Activated CD4-positive, alpha-beta T cell treated with anti-CD3 and anti-CD28 coated beads, Interleukin-2, amount 50 U/mL, for 4 hours (primary cell): ENCODE measurements at regions not wholly inside any gene's neighbourhood (a gene's known extent, or its start where the extent isn't known, plus 50 kb on each side); places are given as distances from the start of the nearest gene placed in this dataset.
"Not testable (repeated sequence)": the region's sequence is repeated elsewhere in the genome, so short reads cannot be mapped to it uniquely, and the experiment has no call there.

ENCODE experiments used
- DNase-seq, 2 experiments: peaks; one replicate each; pipeline ENCODE4 v3.0.0-alpha.2; 2020

GRCh38 chr2:195270466-195271039 lies 386.5 kb upstream of the SLC39A10 start:
- no peak for DNase-seq

DNA sequence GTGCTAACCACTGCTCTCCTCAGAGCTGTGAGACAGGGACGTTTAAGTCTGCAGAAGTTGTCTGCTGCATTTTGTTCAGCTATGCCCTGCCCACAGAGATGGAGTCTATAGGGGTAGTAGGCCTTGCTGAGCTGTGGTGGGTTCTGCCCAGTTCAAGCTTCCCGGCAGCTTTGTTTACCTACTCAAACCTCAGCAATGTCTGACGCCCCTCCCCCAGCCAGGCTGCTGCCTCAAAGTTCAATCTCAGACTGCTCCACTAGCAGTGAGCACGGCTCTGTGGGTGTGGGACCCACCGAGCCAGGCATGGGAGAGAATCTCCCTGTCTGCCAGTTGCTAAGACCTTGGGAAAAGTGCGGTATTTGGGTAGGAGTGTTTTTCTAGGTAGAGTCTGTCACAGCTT lies 387.8 kb upstream of the SLC39A10 start:
- no peak for DNase-seq

DNA sequence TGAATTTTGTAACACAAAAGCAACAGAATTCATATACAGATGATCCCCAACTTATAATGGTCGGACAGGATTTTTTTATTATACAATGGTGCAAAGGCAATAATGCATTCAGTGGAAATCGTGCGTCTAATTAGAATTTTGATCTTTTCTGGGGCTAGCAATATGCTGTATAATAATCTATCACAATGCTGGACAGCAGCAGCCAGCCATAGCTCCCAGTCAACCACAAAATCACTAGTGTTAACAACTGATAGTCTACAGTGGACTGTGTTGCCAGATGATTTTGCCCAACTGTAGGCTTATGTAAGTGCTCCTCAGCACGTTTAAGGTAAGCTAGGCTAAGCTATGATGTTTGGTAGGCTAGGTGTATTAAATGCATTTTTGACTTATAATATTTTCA lies 399.0 kb upstream of the SLC39A10 start:
- no peak for DNase-seq

DNA sequence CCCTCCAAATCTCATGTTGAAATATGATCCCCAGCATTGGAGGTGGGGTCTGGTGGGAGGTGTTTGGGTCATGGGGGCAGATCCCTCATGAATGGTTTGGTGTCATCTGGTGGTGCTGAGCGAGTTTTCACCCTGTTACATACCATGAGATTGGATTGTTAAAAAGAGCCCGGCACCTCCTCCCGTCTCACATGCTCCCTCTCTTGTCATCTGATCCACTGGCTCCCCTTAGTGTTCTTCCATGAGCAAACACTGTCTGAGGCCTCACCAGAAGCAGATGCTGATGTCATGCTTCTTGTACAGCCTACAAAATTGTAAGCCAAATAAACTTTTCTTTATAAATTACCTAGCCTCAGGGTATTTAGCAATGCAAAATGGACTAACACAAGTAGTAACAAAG lies 405.0 kb upstream of the SLC39A10 start:
- DNase-seq, result no peak

DNA sequence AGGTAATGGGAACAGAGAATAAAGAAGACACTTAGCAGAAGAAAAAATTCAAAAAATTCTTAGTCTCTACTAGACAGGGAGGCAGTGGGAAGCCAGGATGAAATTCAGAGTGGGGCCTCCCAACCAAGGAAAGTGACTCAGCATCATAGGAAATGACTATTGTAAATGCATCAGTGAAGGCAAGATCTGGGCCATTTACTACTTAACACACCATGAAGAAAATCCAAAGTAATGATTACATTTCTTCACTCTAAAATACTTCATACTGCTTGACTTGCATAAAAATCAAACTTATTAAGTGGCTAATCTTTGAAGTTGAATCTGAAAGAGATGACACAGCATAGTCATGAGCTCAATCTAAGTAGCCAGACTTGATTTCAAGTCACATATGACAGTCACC lies 405.8 kb upstream of the SLC39A10 start:
- no peak for DNase-seq

DNA sequence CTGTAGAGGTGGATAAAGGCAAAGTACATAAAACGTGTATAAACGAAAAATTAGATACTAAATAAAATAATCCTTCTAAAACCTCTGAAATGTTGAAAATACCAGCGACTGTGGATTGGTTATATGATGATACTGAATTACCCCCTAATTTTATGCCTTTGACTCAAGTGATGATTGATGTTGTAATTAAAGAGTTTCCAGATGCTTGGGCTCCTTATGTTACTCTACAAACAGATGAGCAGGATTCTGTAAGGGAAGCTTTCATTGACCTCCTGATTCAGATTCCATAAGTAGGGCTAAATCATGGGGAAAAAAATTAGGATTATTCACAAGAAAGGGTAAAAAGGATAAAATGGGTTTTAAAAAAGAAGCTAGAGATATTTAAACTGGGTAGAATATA lies 418.2 kb upstream of the SLC39A10 start:
- DNase-seq, result no peak

- DNase-seq, result no peak
Measured at GRCh38 chr2:195238379-195238778, 418.6 kb upstream of the SLC39A10 start.

DNA sequence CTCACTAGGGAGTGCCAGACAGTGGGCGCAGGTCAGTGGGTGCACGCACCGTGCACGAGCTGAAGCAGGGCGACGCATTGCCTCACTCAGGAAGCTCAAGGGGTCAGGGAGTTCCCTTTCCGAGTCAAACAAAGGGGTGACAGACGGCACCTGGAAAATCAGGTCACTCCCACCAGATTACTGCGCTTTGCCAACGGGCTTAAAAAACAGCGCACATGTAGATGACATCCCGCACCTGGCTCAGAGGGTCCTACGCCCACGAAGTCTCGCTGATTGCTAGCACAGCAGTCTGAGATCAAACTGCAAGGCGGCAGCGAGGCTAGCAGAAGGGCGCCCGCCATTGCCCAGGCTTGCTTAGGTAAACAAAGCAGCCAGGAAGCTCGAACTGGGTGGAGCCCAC lies 428.5 kb upstream of the SLC39A10 start:
- DNase-seq, result not testable (repeated sequence)

DNA sequence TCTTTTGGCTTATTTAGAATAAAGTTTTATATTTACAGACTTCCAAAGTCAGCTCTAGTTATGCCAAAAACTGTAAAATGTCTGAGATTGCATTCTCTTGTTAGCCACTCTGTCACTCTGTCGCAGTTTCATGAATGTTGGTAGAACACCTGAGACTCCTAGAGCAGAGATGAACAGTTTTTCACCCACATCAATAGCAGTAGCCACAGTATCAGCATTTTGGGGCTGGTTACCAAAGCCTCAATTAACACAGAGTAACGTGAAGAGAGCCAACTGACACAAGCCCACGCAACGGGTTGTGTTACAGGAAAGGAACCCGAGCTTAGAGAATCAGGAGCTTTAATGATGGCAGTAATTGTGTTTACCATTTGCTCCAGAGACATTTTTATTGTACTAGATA lies 443.0 kb upstream of the SLC39A10 start:
- DNase-seq, result no peak

DNA sequence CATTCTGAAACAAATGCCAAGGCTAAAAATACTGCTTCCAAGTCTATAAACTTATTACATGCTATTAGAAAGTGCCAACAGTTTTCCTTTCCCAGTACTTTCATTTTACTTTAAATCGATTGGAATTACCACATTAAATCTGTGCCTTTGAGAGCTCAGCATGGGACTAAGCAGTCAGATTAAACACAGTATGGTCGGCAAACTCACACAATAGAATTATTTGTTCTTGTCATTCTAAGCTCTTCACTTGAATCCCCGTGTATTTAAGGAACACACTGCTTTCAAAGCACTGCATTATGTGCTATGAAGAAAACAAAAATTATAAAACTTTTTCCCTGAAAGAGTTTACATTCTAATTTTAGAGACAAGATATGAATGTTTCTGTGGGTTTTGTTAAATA lies 444.4 kb upstream of the SLC39A10 start:
- no peak for DNase-seq

GRCh38 chr2:195202163-195202845 lies 454.7 kb upstream of the SLC39A10 start:
- no peak for DNase-seq

- DNase-seq, result no peak
Measured at GRCh38 chr2:195199864-195200263, 457.2 kb upstream of the SLC39A10 start.

- DNase-seq, result no peak
Measured at GRCh38 chr2:195181059-195181705, 475.8 kb upstream of the SLC39A10 start.

- DNase-seq, result no peak
Measured at GRCh38 chr2:195168369-195168768, 488.7 kb upstream of the SLC39A10 start.

DNA sequence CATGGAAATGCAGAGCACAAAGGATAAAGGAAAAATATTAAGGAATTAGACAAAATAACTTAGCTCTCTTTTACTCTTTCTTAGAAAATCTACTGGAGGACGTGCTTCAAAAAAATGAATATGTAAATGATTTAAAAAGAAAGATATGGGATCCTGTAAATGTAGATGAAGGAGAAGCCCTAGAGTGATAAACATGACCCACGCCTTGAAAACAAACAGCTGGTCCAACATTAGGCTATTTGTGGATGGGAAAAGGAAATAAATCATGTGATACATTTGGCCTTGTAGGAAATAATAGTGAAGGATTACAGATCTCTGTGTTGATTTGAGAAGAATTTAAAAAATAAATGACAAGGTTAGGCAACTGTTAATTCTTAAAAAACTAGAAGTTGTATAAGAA lies 492.1 kb upstream of the SLC39A10 start:
- no peak for DNase-seq

DNA sequence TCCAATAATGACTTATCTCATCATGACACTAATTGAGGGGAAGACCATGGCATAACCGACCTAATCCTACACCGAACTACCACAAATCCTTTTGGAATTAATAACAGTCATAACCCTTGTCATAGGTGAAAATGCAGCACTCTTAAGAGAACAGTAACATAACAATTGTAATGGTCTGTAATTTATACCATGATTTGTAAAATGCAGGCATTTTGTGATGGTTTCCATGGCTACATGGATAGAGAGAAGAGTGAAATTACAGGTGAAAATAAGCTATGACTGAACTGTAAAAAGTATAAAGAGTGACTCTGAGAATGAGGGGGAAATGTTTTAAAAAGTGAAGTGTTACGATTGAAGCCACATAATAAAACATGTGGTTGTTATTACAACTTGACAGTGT lies 494.1 kb upstream of the SLC39A10 start:
- no peak for DNase-seq

DNA sequence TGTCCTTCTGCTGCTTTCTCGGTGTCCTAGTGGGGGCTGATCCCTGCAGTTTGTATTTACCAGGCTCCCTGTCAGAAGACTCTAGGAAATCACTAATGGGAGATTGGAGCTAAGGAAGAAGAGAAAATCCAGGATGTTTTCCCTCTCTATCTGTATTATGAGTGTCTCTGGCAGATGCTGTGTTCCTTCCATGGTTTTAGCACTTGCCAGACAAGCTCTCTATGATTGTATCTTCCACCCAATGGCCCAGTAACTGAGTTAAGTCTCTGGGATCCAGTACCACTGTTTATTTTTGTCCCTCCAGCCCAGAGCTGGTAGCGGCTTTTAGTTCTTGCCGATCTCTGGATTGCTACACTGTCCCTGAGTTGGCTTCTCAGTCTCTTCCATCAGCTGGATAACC lies 494.8 kb upstream of the SLC39A10 start:
- no peak for DNase-seq

DNA sequence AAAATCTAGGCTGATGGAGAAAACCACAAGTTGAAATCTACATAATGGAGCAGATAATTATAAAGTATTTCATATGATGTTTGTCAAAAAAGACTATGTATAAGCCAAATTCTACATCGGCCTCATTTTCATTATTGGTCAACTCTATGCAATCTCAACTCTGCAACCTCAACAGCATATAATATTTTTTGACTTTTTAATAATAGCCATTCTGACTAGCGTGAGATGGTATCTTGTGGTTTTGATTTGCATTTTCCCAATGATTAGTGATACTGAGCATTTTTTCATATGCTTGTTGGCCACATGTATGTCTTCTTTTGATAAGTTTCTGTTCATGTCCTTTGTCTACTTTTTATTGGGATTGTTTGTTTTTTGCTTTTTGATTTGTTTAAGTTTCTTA lies 496.1 kb upstream of the SLC39A10 start:
- DNase-seq, result no peak

- no peak for DNase-seq
Measured at GRCh38 chr2:195151711-195152110, 505.3 kb upstream of the SLC39A10 start.

DNA sequence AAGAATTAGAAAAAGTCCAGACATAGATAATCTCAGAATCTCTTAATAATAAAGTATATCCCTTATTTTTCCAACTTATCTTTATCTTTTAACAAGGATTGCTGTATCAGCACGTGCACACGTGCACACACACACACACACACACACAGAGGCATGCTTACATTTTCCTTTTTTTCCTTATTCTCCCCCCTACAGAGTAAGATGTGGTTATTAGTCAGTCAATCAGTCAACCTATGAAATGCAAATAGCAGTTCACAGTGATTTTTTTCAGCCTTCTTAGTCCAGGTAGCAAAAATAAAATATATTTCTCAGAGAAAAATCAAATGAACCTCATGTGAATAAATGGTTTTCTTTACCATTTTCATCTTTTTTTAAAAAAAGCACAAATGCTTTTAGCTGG lies 506.2 kb upstream of the SLC39A10 start:
- no peak for DNase-seq

DNA sequence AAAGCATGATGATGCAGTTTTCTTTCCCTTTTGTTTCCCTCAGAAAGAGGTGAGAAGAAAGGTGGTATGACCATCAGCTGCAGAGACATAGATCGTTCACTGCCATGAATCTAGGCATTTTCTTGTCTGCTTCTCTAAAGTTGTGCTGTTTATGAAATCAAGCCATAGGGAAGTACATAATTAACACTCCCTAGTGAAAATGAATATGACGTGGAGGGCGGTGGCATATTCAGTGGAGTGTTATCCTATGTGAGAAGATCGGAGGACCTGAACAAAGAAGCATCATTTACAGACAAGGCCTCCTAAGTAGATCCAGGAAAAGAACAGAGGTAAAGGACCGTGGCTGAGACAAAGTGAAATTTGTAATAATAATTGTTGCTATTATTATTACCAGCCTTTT lies 509.0 kb upstream of the SLC39A10 start:
- DNase-seq, result no peak

- DNase-seq, result no peak
Measured at GRCh38 chr2:195146761-195147541, 510.1 kb upstream of the SLC39A10 start.

- no peak for DNase-seq
Measured at GRCh38 chr2:195138435-195138834, 518.6 kb upstream of the SLC39A10 start.

- DNase-seq, result not testable (repeated sequence)
Measured at GRCh38 chr2:195125889-195126288, 531.1 kb upstream of the SLC39A10 start.
